Anterior cingulate cortex (tissue), 58 donors: ENCODE measurements at regions not wholly inside any gene's neighbourhood (a gene's known extent, or its start where the extent isn't known, plus 50 kb on each side); places are given as distances from the start of the nearest gene placed in this dataset.

Experiments used
- DNase-seq, 58 donors: peaks; one replicate each; lab custom pipeline; 2025; lab: John Stamatoyannopoulos, UW

DNA sequence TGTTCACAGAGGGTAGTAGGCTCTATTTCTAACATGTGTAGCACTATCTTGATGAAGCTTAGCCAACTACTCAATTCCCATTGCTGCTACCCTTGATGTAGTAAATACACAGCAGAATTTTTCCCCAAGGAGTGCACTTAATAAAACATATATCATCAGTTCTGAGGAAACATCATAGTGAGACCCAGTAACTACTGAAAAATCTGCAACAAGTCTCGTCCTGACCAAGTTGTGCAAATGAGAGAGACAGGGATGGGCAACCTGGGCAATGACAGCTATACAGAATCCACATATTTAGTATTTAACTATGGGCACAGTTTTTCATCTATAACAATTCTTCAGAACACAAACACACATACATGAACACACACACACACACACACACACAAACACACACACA lies 1073.8 kb upstream of the SORCS1 start:
- DNase-seq = no peak

DNA sequence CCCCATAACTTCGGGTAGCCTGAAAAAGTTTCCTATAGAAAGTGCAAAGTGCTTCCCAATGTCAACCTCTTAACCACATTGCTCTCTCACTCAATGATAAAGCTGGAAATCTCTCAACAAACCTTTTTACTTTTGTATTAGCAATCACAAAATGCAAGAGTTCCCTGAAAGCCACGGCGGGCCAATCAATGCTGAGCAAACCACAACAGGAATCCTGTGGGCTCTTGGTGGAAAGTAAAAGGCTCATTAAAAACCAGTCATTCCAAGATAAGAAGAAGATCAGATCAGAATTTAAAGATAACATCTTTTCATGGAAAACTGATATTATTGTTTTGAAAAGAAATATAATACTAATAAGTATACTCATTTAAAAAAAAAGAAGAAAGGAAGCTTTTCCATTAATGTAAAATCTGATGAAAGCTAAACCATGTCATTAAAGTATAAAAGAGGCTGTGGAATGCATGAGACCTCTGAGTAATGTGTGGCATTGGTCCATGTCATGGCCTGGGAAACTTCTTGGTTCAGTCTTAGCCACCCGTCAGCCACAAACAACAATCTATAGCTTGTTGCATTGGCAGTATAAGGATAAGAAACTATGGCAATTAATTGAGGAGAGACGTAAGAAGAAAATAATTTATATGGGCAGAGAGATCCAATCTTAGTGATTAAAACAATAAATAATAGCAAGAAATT lies 1066.1 kb upstream of the SORCS1 start:
- DNase-seq = no peak

DNA sequence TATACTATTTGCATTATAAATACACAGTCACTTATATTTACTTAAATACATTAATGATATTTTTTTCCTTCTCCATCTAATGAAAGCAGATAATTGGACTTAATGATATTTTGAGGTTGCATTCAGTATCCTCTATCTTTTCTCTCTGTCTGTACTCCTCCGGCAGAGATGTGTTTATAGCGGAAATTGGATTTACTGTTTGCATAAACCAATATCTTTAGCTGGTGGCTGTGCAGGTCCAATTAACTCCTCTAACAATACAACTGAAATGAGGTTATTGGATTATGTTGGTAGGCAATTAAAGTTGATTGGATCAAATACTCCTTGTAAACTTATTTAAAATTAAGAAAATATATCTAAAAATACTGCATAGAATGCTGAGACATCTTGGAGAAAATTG lies 1044.2 kb upstream of the SORCS1 start:
- DNase-seq = no peak

DNA sequence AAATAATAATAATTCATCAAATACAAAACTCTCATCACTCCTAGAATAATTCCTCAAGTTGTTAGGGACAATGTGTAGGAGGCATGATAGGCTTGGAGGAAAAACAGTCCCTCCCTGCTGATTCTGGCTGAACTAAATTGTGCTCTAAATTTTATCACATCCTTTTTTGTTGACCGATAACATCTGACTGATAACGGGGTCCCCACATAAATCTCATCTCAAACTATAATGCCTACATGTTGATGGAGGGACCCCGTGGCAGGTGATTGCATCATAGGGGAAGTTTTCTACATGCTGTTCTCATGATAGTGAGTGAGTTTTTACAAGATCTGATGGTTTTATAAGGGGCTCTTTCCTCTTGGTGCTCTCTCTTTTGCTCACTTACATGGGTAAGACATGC lies 1043.5 kb upstream of the SORCS1 start:
- DNase-seq = no peak

DNA sequence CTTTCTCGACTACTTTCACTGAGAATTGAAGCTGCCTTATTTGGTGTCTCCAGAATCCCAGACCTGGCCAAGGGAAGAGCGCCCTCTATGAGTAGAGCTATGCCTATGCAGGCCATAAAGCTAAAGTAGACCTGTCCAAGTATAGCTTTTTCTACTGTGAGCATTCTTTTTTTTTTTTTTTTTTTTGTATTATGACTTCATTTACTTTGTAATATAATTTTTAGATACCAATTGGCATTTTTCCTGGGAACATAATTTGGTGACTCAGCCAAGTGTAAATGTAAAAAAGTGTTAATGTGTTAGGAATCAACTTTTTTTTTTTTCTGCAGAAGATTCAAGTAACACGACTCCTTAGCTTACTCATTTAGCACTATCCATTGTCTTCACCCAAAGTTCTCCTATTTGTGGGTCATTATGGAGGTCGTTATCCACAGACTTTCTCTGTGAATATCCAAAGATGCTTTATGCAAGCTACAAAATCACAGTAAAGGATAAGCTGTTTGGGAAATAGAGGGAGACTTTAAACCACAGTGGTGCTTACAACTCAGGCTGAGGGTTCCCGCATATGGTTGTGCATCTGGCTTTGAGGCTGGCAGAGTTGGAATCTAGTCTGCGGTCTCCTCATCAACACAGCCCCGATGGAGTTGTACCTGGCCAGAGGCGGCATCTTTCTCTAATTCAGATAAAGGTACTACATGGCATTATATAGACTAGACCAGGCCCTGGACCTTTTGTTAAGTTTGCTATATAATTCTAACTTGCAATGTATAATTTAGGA lies 1040.2 kb upstream of the SORCS1 start:
- peak in 15 of 58 donors; percentile 0 to 42 (median 4) for DNase-seq

DNA sequence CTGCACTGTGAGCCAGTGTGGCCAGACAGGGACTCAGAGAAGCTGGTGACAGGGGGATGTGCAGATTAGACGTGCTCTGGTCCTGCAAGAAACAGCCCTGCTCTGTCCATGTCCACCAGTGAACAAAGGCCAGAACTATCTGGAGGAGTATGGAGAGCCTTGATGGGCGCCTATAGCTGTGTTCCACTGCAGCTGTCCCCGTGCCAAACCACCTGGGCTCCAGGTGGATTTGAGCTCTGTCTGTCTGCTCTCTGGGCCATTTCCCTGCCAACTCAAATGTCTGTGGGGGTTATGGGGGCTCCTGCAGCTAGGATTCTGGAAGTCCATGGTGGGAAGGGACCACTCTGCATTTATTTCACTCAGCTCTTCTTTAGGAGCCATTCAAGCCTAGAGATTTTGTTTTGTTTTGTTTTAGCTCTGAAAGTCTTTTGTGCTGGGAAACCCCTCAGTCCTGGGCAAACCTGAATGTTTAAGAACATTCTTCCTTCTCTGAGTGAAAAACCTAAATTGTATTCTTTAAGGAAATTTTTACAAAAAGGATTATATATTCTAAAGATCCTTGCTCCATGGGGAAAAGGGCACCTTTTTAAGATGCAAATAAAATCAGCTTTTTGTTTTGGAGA lies 1039.5 kb upstream of the SORCS1 start:
- no peak for DNase-seq

DNA sequence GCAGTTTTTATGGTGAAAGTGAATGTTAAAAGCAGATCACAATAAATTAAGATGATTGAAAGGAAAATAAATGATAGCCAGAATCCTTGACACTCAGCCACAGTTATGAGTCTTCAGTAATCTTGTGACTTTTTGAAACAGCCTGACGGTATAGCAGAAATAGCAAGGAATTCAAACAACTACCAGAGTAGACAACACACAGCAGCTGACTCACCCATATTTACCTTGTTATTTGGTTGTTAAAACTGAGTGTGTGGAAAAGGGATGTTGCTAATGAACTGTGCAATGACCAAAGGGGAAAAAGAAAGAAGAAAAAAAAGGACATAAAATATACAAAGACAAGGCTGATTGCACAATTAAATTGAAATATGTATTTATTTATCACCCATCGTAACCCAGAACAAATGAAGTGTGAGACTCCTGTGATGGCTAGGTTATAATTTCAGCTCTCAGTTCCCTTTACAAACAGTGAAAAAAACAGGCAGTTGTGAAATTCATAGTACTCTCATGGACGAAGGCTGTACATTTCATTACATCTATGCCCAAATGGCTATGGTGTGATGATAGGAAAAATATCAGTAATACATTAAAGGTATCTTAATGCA lies 1023.0 kb upstream of the SORCS1 start:
- no peak for DNase-seq

DNA sequence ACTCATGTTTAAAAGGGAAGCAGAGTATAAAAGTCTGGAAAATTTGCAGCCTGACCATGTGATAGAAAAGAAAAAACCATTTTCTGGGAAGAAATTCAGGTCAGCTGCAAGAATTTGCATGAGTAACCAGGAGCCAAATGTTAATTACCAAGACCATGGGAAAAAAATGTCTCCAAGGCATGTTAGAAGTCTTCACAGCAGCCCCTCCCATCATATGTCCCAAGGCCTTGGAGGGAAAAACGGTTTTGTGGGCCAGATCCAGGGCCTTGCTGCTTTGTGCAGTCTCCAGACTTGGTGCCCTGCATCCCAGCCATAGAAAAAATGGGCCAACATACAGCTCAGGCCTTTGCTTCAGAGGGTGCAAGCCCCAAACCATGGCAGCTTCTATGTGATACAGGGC lies 1019.6 kb upstream of the SORCS1 start:
- DNase-seq = no peak

DNA sequence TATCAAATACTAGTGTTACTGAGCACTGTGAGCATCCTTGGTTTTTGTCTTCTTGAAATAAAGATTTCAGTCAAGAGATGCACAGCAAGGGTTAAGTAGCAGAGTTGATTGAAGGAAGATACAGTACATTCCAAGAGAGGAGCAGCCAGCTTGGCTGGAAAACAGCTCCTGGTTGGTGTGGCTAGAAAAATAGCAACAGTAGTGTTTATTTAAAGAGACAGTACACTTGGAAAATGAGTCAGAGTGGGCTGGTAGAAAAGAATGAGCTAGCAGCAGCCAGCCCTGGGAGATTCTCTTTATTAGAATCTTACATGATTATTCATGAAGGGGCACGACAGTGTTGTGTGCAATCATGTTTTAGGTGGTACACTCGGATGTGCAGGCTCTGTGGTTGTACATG lies 1016.4 kb upstream of the SORCS1 start:
- no peak for DNase-seq

DNA sequence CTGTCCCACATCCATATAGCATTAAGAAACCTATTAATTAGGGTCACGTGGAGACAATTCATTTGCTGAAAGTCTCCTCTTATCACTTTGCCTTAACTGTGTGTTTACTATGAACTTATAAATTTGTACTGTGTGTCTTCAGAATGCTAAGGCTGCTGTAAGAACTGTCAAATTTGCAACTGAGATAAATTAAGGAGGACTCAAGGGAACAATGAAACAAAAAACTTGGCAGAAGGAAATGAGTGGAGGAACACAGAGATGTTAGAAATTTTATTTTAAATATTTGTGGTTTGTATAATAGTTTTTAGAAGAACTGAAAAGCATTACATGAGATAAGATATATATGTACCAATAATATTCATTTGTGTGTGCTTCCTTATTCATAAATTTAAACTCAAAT lies 1005.3 kb upstream of the SORCS1 start:
- DNase-seq = no peak

DNA sequence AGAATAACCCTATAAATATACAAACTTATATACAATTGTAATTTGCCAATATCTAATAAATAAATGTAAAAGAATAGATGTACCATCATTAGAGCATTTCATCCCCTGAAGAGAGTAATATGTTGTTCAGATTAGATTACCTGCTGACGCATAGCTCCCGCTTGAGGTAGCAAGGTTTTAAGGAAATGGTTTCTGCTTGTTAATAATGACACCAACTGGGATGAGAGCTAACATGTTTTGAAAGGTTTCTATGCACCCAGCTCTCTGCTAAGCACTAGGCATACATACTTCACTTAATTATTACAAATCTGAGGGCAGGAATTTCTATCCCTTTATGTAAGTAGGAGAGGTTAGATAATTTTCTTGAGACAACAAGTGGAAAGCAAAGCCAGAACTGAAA lies 1003.3 kb upstream of the SORCS1 start:
- no peak for DNase-seq

DNA sequence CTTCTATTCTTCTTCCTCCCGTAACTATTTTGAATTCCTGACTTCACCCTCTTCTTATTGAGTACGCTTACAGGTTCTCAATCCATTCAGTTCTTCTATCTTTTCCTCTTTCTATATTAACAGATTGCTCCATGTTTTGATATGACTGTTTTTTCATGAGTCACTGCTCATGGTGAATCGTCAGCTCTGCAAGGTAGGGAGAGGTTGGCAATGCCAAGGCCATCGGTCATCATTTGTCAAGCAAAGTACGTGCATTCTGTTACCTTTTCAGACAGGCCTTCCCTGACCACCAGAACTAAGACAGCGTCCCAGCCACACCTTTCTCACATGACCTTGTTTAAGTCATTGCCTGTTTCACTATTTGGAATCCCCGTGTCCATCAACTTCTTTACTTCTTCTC lies 1001.9 kb upstream of the SORCS1 start:
- no peak for DNase-seq

DNA sequence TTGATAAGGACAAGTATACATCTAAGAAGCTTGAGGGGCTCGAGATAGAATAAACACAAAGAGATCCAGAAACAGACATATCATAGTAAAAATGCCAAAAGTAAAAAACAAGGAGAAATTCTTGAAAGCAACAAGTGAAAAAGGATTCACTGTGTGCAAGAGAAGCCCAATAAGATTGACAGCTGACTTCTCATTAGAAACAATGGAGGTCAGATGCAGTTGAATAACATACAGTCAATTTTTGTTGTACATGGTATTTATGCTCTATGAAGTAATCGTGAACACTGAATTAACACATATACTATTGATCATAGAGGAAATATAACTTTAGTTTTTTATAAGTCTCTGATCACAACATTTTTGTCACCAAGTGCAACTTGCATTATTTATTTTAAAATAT lies 982.8 kb upstream of the SORCS1 start:
- DNase-seq = no peak

DNA sequence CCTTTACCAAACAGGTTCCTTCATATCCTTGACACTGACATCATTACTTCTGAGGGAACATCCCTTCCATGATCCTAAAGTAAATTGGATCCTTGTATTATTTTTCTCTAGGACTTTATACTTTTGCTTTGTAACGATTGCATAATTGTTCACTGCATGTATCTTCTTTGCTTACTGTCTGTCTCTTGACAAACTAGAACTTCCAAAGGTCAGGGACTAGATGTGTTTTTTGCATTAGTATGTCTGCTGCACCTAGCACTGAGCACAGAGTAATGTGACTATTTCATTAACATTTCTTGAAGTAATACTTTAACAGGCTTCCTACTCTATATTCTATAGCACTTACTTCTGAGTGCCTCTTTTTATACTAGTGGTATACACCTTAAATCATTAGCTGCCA lies 976.6 kb upstream of the SORCS1 start:
- DNase-seq = no peak

DNA sequence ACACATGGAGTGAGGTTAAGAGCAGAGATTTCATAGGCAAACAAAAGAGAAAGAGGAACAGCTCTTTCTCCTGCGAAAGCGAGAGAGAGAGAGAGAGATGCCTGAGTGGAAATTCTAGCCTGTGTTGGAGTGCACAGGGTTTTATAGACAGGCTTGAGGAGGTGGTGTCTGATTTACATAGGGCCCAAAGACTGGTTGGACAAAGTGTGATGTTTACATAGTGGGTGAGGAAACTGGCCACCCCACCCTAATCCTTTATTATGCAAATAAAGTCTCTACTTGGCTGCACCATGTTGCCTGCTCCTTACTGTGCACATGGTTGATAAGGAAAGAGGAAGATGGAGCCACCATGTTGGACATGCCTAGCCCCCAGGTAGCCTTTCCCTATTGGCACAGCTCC lies 967.8 kb upstream of the SORCS1 start:
- DNase-seq = no peak

DNA sequence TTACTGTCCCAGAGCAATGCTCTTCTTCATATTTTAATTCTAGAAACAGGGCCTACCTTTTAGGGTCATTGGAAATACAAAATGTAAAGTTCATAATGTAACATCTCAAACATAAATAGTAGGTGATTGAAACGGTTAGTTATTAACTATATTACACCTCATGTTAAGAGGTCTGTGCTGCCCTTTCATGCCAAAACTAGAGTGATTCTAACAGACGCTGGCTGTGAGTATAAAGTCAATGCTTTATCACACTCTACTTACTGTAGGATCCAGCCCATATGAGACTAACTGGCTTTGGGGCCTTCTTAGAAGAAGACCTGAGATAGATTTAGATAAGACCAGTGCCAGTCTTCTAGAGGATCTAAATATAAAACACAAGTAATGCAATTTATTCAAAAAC lies 966.1 kb upstream of the SORCS1 start:
- no peak for DNase-seq

DNA sequence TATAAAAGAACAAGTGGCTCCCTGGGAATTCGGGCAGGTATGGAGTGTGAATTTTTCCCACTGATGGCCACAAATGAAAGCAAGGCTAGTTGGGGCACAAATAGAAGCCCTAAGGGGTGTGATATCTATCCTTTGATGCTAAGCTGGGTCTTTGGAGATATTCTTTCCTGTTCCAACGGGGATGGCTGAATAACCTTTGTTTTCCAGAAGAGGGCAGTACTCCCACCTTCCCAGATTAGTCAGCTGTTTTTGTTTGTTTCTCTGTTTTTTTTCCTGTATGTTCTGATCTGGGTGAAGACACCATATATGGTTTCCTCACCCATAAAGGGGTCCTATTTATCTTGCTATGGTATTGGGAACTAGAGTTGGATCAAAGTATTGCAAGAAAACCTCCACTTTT lies 947.7 kb upstream of the SORCS1 start:
- DNase-seq = no peak

DNA sequence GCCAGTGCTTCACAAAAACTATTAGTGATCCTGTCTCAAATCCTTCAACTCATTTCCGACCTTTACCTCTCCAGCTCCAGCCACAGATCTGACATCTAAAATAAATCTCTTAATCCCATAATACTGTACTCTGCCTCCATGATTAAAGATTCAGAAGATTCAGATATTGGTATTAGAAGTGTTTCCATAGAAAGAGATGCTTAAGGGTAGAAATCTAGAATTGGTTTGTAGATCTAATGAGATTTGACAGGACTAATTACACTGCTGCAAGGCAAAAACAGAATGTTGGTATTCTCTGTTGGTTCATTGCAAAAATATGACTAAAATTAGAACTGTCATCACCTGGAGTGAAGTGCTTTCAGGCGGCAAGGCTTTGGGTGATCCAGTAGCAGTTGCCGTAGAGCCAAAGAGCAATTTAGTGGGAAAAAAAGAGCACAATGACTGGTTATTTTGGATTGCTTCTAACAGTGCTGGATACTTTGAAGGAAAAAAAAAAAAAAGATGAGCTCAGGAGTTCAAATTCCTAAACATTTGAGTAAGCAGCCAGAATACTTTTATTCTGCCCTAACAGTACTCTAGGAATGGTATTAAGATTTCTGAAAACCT lies 940.1 kb upstream of the SORCS1 start:
- no peak for DNase-seq

DNA sequence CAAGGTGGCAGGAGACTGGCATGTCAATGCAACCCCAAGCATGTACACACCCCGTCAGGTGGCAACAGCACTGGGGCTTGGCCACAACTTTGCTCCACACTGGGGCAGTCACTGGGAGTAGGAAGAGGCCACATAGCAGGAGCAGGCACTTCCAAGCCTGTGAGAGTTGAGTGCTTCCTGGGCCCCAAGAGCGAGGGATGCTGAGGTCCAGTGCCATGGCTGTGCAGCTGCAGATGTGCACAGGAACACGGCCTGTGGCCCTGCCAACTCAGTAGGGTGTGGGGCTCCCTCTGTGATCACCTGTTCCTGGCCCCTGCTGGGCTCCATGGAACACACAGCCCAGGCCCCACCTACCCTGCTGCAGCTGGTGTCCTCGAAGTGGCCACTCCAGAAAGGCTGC lies 932.8 kb upstream of the SORCS1 start:
- no peak for DNase-seq

DNA sequence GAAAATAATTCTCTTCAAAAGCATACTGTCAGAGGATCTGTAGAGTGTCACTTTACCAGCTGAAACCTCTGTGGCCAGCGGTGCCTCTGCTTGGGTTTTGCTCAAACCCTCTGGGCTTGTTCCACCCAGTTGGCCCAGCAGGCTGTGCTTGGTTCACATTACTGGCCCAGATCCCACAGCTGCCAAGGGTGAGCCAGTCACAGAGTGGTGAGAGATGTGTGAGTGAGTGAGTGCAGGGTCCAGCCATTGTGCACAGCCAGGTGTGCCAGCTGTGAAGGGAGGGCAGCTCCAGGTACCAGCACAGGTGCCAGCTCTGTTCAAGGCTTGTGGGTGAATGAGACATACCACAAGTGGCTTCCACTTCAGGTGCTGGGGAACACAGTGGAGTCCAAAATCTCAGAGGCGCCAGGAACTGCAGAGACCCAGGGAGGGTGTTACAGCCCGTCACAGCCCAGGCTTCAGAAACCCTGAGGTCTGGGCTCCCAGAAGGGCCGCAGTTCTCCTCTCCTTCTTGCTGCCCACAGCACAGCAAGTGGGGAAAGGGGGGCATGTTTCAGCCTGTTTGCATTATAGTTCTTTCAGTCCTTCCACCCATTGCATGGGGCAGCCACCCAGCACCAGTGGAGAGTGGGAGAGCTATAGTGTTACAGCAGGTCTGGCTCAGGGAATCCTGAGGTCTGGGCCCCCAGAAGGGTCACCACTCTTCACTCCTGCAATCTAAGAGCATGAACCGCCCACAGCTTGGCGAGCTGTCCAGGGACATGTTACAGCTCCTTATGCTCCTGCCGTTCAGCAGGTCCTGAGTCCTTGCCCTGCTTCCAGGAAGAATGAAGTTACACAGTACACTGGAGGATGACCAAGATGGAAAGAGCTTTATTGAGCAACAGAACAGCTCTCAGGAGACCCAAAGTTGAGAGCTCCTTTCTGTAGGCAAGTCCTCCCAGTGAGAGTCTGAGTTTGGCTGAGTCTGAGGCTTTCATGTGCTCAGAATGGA lies 931.7 kb upstream of the SORCS1 start:
- no peak for DNase-seq
